ENCODE measurements at regions not wholly inside any gene's neighbourhood (a gene's known extent, or its start where the extent isn't known, plus 50 kb on each side); places are given as distances from the start of the nearest gene placed in this dataset.
"Not testable (repeated sequence)": the region's sequence is repeated elsewhere in the genome, so short reads cannot be mapped to it uniquely, and the experiment has no call there.

- DNase-seq (ENCODE audit: low spot score): no peak
These were observed 90.3 kb upstream of the ERCC6L2 start for GRCh38 chr9:95785209-95785608.

GRCh38 chr9:95784318-95784717, 91.2 kb upstream of the ERCC6L2 start:
- no peak for DNase-seq (ENCODE audit: low spot score)

- DNase-seq (ENCODE audit: low spot score): no peak
These were observed 92.0 kb upstream of the ERCC6L2 start for GRCh38 chr9:95783426-95783975.

- DNase-seq (ENCODE audit: low spot score): no peak
These were observed 94.7 kb upstream of the ERCC6L2 start for GRCh38 chr9:95780751-95781150.

- DNase-seq (ENCODE audit: low spot score): no peak
These were observed 95.4 kb upstream of the ERCC6L2 start for GRCh38 chr9:95780121-95780520.

- not testable (repeated sequence) for DNase-seq (ENCODE audit: low spot score)
These were observed 95.9 kb upstream of the ERCC6L2 start for GRCh38 chr9:95779597-95779996.

- DNase-seq (ENCODE audit: low spot score): no peak
These were observed 96.5 kb upstream of the ERCC6L2 start for GRCh38 chr9:95778957-95779356.

- no peak for DNase-seq (ENCODE audit: low spot score)
These were observed 98.4 kb upstream of the ERCC6L2 start for GRCh38 chr9:95777136-95777535.

GRCh38 chr9:95776176-95776575, 99.3 kb upstream of the ERCC6L2 start:
- no peak for DNase-seq (ENCODE audit: low spot score)

- DNase-seq (ENCODE audit: low spot score): no peak
These were observed 100.3 kb upstream of the ERCC6L2 start for GRCh38 chr9:95775191-95775590.

- DNase-seq (ENCODE audit: low spot score): no peak
These were observed 102.5 kb upstream of the ERCC6L2 start for GRCh38 chr9:95773053-95773418.

GRCh38 chr9:95772320-95773052, 103.0 kb upstream of the ERCC6L2 start:
- no peak for DNase-seq (ENCODE audit: low spot score)

GRCh38 chr9:95771556-95772246, 103.8 kb upstream of the ERCC6L2 start:
- no peak for DNase-seq (ENCODE audit: low spot score)

- no peak for DNase-seq (ENCODE audit: low spot score)
These were observed 104.8 kb upstream of the ERCC6L2 start for GRCh38 chr9:95770653-95771131.

GRCh38 chr9:95769909-95770433, 105.5 kb upstream of the ERCC6L2 start:
- DNase-seq (ENCODE audit: low spot score): no peak

- no peak for DNase-seq (ENCODE audit: low spot score)
These were observed 106.0 kb upstream of the ERCC6L2 start for GRCh38 chr9:95769473-95769872.

GRCh38 chr9:95766906-95767305, 108.6 kb upstream of the ERCC6L2 start:
- DNase-seq (ENCODE audit: low spot score): no peak

GRCh38 chr9:95764533-95765319, 110.8 kb upstream of the ERCC6L2 start:
- no peak for DNase-seq (ENCODE audit: low spot score)

- no peak for DNase-seq (ENCODE audit: low spot score)
These were observed 111.5 kb upstream of the ERCC6L2 start for GRCh38 chr9:95763983-95764382.

- DNase-seq (ENCODE audit: low spot score): no peak
These were observed 112.5 kb upstream of the ERCC6L2 start for GRCh38 chr9:95763006-95763405.

GRCh38 chr9:95762322-95762721, 113.2 kb upstream of the ERCC6L2 start:
- no peak for DNase-seq (ENCODE audit: low spot score)

GRCh38 chr9:95760791-95761190, 114.7 kb upstream of the ERCC6L2 start:
- no peak for DNase-seq (ENCODE audit: low spot score)
